GM18502 (cell line): ENCODE measurements at regions not wholly inside any gene's neighbourhood (a gene's known extent, or its start where the extent isn't known, plus 50 kb on each side); places are given as distances from the start of the nearest gene placed in this dataset.

Source experiments
- ATAC-seq: cut with Tn5 transposase; IDR thresholded peaks from one replicate; pipeline ENCODE4 v1.9.1; 2021; ENCODE audit warnings: mild to moderate bottlenecking; ENCODE audit not compliant: unreplicated experiment, poor library complexity

DNA sequence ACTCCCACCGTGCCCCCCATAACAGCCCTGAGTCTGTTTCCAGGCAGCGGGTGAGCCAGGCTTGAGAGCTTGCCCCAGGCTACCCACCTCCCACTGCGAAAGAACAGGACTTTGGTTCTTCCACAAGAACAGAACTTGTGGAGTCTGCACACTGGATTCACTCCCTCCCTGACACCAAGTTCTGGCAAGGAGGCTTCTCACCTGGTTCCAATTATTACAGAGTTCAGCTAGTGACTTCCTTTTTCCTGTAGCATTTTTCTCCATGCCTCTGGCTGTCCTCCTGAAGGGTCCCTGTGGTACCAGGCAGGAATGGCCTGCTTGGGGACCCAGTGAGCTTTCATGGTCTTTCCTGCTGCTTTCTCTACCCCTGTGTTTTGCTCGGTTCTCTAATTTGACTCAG is 208.6 kb upstream of the SFRP2 start:
- no peak for ATAC-seq

DNA sequence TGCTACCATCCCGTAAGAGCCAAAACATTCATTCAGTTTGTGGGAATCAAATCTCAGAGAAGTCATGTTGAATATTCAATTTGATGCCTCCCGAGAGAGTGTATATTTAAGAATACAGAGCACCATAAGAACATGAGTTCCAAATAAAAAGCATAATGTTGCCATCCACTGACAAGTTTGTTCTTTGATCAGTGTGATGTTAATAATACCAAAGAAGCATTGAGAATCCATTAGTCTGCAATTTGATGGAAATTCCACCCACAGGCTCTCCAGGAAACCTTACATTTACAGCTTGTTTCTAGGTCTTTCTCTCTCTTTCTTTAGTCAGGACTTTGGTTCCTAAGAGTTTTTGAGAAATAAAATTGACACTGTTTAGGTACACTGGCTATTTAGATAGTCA is 200.6 kb upstream of the SFRP2 start:
- ATAC-seq, result no peak

DNA sequence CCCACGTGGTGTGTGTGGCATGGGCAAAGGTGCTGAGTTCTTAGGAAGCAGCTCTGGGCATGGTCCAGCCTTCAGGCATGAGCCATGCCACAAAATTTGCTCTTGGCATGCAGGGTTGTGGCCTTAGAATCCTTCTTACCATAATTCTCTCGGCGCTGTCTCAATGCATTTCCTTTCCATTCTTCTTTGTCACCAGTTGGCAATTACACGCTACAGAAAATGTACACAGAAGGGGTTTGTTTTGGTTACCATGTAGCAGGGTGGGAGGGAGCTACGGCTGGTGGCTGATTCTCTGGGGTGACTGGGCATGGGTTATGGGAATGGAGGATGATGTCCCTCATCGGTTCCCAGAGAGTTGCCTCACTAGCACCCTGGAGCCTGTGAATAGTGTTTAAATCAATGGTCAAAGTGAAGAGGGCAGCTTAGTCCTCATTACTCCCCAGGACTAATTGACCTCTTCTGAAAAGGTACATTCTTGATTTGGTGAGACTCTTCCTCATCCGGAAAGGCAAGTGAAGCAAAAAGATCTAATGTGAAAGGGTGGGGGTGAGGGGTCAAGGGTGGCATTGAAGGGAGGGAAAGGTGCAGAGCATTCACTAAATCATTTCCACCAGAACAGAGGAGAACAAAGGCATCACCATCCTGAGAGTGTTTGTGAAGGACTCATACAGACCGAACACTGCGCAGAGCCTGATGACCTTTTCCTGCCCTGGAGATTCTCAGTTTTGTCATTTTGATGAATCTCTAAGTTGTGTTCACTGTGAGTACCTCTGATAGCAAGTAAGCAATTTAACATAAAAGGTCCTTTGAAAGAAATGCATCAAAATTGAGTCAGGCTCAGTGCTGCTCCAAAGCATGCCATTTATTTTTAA is 199.8 kb upstream of the SFRP2 start:
- ATAC-seq, result no peak

DNA sequence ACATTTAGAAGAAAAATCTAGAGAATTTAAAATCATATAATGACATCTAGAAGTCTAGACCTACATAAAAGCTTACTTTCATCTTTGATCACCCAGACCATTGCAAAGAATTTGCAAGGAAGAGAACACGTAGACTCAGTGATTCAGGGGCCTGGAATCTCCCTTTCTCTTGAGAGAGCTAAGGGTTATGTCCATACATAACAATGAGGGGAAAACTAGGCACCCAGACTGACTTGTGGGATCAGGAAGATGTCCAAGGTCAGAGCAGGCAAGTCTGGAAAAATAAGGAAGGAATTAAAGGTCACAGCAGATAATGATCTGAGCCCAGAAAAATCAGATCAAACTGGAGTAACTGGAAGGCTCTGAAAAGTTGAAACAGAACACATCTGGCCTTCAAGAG is 198.4 kb upstream of the SFRP2 start:
- no peak for ATAC-seq

DNA sequence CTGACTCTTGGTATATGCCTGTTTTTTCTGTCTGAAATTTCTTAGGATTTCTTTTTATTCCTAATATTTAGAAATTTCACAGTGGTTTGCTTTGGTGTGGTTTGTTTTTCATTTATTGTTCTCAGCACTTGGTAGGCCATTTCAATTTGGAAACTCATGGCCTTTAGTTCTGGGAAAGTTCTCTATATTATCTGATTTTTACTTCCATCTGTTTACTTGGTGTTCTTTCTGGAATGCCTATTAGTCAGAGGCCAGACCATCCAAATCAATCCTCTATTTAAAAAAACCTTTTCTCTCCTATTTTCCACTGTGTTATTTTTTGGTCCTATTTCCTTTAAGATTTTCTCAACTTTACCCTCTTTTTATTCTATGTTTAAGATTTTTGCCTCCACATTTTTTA is 188.1 kb upstream of the SFRP2 start:
- ATAC-seq, result no peak

DNA sequence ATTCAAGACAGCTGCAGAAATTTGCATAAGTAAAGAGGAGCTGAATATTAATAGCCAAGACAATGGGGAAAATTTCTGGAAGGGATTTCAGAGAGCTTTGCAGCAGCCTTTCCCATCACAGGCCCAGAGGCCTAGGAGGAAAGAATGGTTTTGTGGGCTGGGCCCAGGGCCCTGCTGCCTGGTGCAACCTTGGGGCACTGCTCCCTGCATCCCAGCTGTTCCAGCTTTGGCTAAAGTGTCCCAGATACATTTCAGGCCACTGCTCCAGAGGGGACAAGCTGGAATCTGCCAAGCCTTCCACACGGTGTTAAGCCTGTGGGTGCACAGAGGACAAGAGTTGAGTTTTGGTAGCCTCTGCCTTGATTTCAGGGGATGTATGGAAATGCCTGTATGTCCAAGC is 185.6 kb upstream of the SFRP2 start:
- ATAC-seq, result no peak

DNA sequence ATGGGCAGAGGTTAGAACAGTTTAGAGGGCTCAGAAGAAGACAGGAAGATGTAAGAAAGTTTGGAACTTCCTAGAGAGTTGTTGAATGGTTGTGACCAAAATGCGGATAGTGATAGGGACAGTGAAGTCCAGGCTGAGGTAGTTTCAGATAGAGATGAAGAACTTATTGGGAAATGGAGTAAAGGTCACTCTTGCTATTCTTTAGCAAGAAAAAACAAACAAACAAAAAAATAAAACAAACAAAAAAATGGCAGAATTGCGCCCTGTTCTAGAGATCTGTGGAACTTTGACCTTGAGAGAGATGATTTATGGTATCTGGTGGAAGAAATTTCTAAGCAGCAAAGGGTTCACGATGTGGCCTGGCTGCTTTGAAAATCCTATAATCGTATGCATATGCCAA is 185.1 kb upstream of the SFRP2 start:
- no peak for ATAC-seq

DNA sequence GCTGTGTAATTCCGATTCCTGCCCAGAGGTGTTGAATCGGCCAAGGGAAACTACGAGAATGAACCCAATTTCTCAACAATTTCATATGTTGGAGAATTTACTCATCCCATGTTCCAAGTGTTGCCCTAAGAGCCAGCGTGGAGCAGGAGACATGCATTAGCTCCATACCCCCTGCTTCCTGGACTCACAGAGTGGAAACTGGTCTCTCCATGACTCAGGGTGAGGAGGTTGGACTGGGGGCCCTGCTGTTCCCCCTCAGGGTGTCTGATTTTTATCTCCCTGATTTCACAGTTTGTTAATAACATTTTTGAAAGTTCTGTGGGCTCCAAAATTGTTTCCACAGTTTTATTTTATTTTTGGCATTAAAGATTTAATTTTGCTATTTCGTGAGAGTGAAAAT is 183.0 kb upstream of the SFRP2 start:
- no peak for ATAC-seq

DNA sequence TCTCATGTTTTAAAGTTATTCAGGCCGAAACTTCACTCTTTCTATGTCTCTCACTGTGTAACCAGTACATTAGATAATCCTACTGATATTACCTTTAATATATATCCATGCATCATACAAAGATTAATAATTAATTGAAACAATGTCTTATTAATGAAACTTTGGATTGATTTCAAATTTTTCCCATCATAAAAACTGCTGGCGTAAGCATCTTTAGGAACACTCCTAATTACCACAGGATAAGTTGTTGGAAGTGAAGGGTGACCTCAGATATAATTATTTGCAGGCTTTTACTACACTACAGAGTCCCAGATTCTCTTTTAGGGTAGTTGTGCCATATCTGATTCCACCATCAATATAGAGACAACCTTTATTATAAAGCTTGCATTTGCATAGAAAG is 181.3 kb upstream of the SFRP2 start:
- no peak for ATAC-seq

DNA sequence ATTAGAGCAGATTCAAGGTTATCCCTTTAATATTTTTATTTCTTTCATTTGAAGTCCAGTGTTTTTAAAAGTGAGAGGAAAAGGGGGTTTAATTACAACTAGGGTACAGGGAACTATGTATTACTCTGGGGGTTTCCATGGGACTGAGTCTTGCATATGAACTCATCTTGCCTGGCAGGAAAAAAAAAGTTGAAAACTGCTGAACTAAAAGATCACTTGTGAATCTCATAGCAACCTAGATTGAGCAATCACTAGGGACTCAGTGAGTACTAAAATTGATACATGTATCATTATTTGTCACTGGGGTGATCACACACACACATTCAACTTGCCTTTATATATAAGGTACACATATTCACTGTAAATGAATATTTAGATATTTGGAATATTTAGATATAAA is 180.7 kb upstream of the SFRP2 start:
- no peak for ATAC-seq

DNA sequence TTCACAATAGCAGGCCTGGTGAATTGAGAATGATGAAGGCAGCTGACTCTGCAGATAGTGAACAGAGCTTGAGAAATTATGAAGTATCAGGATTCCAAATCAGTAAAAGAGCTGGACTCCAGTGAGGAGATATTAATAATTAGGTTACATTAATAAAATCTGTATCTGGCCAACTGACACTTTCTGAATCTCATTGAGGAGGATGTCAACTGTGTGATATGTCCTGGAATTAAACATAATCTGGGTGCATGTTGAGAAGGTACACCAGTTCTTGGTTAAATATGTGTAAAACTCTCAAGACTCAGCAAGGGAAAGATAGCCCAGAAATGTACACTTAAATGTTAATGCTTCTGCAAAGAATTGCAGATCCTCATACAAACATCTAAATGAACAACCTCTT is 177.8 kb upstream of the SFRP2 start:
- ATAC-seq, result no peak

DNA sequence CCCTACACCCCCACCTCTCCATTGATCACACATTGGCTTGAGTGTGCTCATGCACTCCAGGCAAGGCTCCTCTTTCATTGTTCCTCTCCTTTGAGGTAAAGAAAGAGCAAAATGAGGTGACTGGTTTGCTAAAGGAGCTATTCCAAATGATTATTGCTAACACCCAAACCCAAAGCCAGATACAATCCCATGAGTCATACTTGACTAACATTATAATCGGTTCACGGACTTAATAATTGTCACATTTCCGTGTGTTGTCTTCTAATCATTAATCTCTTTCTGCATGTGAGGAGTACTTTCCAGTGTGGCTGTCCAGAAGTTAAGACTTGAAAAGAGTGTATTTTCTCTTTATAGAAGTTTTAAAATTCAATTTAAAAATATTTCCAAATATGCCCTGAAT is 174.3 kb upstream of the SFRP2 start:
- no peak for ATAC-seq

DNA sequence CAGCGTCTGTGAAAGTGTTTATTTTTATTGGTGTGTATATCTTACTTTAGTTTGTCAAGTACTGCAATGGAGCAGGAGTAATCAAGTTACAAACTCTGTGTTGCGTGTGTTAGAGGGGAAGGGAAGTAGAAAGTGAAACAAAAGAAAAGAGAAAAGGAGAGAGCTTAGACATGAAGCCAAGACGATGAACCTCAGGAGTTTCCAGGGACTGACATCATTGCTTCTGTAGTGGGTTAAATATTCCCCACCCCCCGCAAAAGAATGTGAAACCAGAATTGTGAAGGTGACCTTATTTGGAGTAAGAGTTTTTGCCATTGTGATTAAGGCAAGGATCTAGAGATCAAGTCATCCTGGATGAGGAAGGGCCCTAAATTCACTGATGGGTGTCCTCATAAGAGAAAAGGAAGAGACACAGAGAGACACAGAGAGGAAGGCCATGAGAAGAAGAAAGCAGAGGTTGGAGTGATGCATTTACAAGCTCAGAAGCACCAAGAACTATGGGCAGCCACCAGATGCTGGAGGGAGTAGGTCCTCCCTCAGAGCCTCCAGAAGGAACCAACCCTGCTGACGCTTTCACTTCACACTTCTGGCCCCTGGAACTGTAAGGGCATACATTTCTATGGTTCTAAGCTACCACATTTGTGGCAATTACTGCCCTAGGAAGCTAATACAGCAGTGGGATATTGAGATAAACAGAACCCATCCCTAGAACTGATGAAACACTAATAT is 173.6 kb upstream of the SFRP2 start:
- peak; percentile 79 for ATAC-seq

DNA sequence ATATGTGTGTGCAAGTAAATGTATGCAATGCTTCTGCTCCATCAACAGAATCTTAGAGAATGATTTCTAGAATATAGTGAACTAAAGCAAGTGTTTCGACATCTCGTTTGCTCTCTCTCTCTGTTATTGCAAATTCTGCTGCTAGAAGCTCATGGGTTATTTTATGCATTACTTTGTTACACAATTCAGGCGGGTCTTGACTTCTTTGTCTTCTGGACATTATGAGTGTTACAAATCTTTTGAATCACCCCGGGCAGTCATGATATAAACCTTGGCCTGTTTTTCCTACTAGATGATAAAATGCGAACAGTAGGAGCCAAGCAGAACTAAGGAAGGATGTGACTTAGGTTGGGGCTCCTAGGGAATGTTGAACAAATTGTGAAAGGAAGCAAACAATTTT is 166.4 kb upstream of the SFRP2 start:
- no peak for ATAC-seq

DNA sequence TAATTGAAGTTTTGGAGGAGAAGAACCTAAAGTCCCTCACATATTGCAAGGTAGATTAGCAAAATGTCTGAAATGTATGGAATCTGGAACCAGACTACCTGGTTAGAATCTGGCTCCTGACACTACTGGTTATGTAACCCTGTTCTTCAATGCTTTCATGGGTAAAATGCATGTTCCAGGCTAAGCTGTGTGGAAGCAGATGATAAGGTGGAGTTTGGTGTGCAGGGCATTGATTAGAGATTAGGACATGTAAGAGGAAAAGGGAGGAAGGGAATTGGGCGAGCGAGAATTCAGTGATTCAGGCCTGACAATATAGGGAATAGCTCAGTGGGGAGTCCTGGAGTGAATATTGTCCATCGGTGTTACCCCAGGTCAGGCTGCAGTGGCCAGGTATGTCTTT is 165.8 kb upstream of the SFRP2 start:
- no peak for ATAC-seq

DNA sequence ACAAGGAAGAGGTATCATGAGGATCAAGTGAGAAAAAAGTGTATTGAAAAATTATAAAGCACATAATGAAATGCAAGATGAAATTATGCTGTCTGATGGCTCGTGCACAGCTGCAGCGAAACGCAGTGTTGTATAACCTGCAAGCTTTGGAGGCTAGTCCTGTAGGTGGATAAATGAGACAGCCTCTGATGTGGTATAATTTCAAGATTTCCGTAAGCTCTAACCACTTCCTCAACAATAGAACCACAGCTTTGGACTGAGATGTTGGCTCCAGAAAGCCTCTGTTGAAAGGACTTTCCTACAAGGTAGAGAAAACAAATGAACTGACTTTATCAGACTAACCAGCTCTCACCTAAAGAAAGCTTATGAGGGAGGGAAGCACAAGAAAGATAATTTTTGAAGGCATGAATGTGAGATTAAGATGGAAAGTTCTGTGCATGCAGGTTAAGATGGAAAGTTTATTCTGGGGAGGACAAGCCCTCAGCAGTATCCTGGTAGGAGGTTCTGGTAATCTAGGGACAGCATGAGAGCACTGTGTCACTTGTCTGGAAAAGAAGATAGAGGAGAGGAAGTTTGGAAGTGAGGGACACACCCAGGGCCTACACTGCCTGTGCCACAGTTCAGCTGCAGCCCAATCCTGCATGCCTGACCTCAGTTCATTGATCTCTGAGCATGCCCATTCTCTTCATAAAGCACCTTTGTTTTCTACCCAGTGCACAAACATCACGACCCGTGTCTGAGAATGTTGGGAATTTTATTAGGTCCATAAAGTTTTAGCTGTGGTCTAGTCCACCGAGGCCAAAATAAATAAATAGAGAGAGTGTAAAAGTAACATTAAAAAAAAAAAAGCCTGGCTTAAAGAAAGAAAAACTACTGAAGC is 161.5 kb upstream of the SFRP2 start:
- peak; percentile 86 for ATAC-seq

DNA sequence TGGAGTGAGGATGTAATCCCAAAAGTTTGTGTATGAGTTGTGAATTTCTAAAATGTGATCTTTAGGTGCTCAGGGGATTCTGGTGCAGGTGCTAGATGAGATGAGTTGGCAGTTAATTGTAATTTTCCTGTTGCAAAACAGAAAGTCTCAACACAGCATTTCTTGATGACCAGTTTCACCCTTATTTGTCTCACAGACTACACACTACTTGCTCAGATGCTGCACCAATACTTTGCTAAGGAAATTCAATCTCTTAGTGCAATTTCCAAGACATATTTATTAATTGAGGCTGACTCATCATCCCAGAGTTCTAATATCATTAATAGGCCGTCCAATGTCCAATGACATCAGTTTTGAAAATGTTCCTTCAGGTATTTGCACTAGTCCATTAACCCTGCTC is 159.2 kb upstream of the SFRP2 start:
- no peak for ATAC-seq

DNA sequence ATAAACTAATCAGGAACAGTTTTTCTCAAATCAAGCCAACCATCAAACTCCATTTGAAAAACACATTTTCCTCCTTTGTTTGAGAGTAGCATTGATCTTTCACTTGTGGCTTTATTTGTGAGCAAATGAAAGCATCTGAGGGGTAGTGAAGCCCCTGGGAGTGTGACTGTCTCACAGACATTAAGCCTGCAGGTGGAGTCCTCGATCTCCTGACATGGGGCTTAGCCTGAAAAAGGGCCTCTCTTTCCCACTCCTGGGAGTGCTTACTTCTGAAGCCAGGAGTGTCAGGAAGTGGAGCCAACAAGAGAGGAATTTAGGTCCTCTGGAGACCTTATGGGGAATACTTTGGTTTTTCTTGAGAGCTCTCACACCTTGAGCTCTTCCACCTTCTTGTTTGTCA is 158.2 kb upstream of the SFRP2 start:
- ATAC-seq, result no peak

DNA sequence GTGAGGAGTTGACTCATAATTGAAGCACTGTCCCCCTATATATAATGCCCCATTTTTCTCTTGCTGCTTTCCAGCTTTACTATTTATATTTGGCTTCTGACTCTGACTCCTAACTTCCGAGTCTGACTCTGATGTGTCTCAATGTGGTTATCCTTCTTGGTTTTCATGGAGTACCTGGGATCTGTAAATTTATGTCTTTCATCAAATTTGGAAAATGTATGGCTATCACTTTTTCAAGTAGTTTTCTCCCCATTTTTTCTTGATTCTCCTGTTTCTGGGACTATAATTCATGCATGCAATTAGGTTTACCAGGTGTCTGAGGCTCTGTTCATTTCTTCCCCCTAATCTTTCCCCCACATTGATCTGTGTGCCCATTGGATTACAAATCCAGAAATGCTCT is 156.8 kb upstream of the SFRP2 start:
- no peak for ATAC-seq

DNA sequence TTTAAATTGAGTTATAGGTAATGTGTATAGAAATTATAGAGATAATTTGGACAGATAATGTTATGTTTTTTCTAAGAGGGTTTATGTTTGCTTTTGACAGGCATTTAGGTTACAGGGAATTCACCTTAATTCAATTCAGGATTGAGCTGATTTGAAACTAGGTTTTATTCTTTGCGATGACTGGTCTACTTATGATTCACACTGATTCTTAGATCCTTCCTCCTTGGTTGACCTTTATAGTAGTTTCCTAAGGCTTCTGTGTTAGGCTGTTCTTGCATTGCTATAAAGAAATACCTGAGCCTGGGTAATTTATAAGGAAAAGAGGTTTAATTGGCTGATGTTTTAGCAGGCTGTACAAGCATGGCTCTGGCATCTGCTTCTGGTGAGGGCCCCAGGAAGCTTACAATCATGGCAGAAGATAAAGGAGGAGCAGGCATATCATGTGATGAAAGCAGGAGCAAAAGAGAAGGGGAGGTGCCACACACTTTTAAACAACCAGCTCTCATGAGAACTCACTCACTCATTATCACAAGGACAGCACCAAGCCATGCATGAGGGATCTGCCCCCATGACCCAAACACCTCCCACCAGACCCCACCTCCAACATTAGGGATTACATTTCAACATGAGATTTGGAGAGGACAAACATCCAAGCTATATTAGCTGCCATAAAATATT is 155.0 kb upstream of the SFRP2 start:
- ATAC-seq, result no peak
